ENCODE measurements at regions not wholly inside any gene's neighbourhood (a gene's known extent, or its start where the extent isn't known, plus 50 kb on each side); places are given as distances from the start of the nearest gene placed in this dataset.
A peak's percentile ranks its signal among the peaks of the same experiment; 100 is the strongest.

DNA sequence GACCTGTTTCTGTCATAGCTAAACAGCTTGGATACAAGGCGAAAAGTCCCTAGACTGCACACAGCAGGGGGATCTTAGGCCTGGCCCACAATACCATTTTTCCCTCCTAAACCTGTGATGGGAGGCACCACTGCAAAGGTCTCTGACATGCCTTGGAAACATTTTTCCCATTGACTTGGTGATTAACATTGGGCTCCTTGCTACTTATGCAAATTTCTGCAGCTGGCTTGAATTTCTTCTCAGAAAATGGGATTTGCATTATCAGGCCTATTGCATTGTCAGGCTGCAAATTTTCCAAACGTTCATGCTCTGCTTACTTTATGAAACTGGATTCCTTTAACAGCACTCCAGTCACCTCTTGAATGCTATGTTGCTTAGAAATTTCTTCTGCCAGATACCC lies 136.2 kb upstream of the TSHZ3 start:
- no peak overlapping the region for H3K4me3 ChIP-seq (ENCODE audit: low read depth, low read length)
- H2BK5ac ChIP-seq (ENCODE audit: low read depth, low read length, poor library complexity) = no peak overlapping the region
- no peak overlapping the region for H3K9ac ChIP-seq (ENCODE audit: low read length)
- no peak for DNase-seq
- no peak overlapping the region for H3K23ac ChIP-seq (ENCODE audit: low read length)
- H3K27me3 ChIP-seq (ENCODE audit: insufficient read depth, low read length) = no peaks in the 10 kb centered on the region
- no peak overlapping the region for H2BK12ac ChIP-seq (ENCODE audit: low read length)
- H3K79me1 ChIP-seq (ENCODE audit: low read length) = no peaks in the 10 kb centered on the region
- WGBS (ENCODE audit: extremely low coverage, insufficient coverage, insufficient read length) = no CpG with 5 or more reads among the region's 2 CpGs
- H3K4me2 ChIP-seq (ENCODE audit: low read length) = no peak overlapping the region
- H4K8ac ChIP-seq (ENCODE audit: low read depth, low read length) = no peak overlapping the region
- H2AFZ ChIP-seq (ENCODE audit: insufficient read depth, low read length, poor library complexity) = no peak overlapping the region
- H3K4me1 ChIP-seq (ENCODE audit: control insufficient read depth in 1 of 2, insufficient read depth in 2 of 2, low read length in 2 of 2) = no peaks in the 10 kb centered on the region
- H4K91ac ChIP-seq (ENCODE audit: low read depth, low read length) = no peak overlapping the region
- H3K9me3 ChIP-seq (ENCODE audit: insufficient read depth, low read depth, low read length) = peaks cover 12% of the 10 kb centered on the region
- no peak overlapping the region for H3K18ac ChIP-seq (ENCODE audit: low read length)
- no peak overlapping the region for H3K14ac ChIP-seq (ENCODE audit: low read length)
- no peak overlapping the region for H2AK5ac ChIP-seq (ENCODE audit: low read length)
- no peak overlapping the region for H3K27ac ChIP-seq (ENCODE audit: low read depth, low read length)
- H3K79me2 ChIP-seq (ENCODE audit: control insufficient read depth, insufficient read depth, low read length, poor library complexity) = no peaks in the 10 kb centered on the region
- H4K12ac ChIP-seq (ENCODE audit: low read depth, low read length) = no peak overlapping the region
- H2BK120ac ChIP-seq (ENCODE audit: insufficient read depth, low read length, poor library complexity) = no peak overlapping the region
- H3K4ac ChIP-seq (ENCODE audit: low read depth, low read length) = no peak overlapping the region
- H3K36me3 ChIP-seq (ENCODE audit: control insufficient read depth in 1 of 2, insufficient read depth in 2 of 2, low read length in 2 of 2) = no peaks in the 10 kb centered on the region

DNA sequence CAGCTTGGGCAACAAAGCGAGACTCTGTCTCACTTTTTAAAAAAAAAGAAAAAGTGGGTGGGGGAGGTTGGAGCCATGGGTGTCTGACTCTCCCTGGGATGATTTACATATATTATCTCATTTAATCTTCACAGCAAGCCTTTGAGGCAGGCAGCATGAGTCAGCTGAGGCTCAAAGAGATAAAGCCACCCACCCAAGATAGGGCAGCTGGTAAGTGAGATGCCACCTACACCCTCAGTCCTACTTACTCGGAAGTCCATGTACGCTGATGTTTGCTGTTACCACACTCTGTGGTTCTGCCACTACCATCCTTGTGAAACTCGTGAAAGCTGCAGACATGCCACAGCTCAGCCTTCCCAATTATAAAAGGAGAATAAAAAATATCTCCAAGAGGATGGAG lies 142.0 kb upstream of the TSHZ3 start:
- Histone ChIP-seq H3K23ac (ENCODE audit: low read length) (peak overlapping the region; percentile 46), H3K9me3 (ENCODE audit: insufficient read depth, low read depth, low read length) (peaks cover 4% of the 10 kb centered on the region), H4K8ac (ENCODE audit: low read depth, low read length) (no peak overlapping the region), H3K27me3 (ENCODE audit: insufficient read depth, low read length) (no peaks in the 10 kb centered on the region), H3K79me2 (ENCODE audit: control insufficient read depth, insufficient read depth, low read length, poor library complexity) (no peaks in the 10 kb centered on the region), H3K79me1 (ENCODE audit: low read length) (no peaks in the 10 kb centered on the region), H3K4ac (ENCODE audit: low read depth, low read length) (no peak overlapping the region), H4K91ac (ENCODE audit: low read depth, low read length) (no peak overlapping the region), H3K9ac (ENCODE audit: low read length) (no peak overlapping the region), H3K14ac (ENCODE audit: low read length) (no peak overlapping the region), H3K4me2 (ENCODE audit: low read length) (no peak overlapping the region), H2BK12ac (ENCODE audit: low read length) (no peak overlapping the region), H3K4me1 (ENCODE audit: control insufficient read depth in 1 of 2, insufficient read depth in 2 of 2, low read length in 2 of 2) (no peaks in the 10 kb centered on the region), H3K18ac (ENCODE audit: low read length) (no peak overlapping the region), H3K27ac (ENCODE audit: low read depth, low read length) (no peak overlapping the region), H3K36me3 (ENCODE audit: control insufficient read depth in 1 of 2, insufficient read depth in 2 of 2, low read length in 2 of 2) (no peaks in the 10 kb centered on the region), H3K4me3 (ENCODE audit: low read depth, low read length) (no peak overlapping the region), H2BK120ac (ENCODE audit: insufficient read depth, low read length, poor library complexity) (no peak overlapping the region), H2AFZ (ENCODE audit: insufficient read depth, low read length, poor library complexity) (no peak overlapping the region), H2AK5ac (ENCODE audit: low read length) (no peak overlapping the region), H2BK5ac (ENCODE audit: low read depth, low read length, poor library complexity) (no peak overlapping the region), H4K12ac (ENCODE audit: low read depth, low read length) (no peak overlapping the region)
- no CpG with 5 or more reads among the region's 4 CpGs for WGBS (ENCODE audit: extremely low coverage, insufficient coverage, insufficient read length)
- DNase-seq = no peak

DNA sequence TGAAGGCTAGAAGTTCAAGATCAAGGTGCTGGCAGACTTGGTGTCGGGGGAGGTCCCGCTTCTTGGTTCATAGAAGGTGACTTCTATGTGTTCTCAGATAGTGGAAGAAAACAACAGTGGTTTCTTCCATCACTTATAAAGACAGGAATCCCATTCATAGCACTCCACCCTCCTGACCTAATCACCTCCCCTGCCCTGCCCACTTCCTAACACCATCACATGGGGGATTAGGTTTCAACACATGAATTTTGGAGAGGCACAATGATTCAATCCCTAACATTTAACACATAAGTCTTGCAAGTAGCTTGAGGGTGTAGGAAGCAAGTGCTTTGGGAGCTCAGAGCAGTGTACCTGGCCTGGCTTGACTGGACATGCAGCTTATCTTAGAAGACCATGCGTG lies 142.8 kb upstream of the TSHZ3 start:
- H4K8ac ChIP-seq (ENCODE audit: low read depth, low read length) = no peak overlapping the region
- H3K27me3 ChIP-seq (ENCODE audit: insufficient read depth, low read length) = no peaks in the 10 kb centered on the region
- H3K23ac ChIP-seq (ENCODE audit: low read length) = no peak overlapping the region

DNA sequence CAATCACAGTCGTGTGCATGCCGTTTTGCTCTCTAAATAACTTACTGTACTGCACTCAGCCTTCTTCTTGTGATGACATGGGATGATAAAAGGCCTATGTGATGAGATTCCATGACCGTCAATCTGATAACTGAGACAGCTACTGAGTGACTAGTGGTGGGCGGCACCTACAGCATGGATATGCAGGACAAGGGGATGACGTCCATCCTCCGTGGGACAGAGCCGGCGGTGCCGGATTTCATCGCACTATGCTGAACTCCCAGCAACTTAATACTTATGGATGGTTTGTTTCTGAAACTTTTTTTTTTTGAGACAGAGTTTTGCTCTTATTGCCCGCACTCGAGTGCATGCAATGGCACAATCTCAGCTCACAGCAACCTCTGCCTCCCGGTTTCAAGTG lies 146.8 kb upstream of the TSHZ3 start:
- WGBS (ENCODE audit: extremely low coverage, insufficient coverage, insufficient read length) = no CpG with 5 or more reads among the region's 13 CpGs
- H3K27ac ChIP-seq (ENCODE audit: low read depth, low read length) = no peak overlapping the region
- H3K79me1 ChIP-seq (ENCODE audit: low read length) = no peaks in the 10 kb centered on the region
- no peaks in the 10 kb centered on the region for H3K4me1 ChIP-seq (ENCODE audit: control insufficient read depth in 1 of 2, insufficient read depth in 2 of 2, low read length in 2 of 2)
- no peaks in the 10 kb centered on the region for H3K36me3 ChIP-seq (ENCODE audit: control insufficient read depth in 1 of 2, insufficient read depth in 2 of 2, low read length in 2 of 2)
- H2AK5ac ChIP-seq (ENCODE audit: low read length) = no peak overlapping the region
- H4K91ac ChIP-seq (ENCODE audit: low read depth, low read length) = no peak overlapping the region
- no peak overlapping the region for H3K4me3 ChIP-seq (ENCODE audit: low read depth, low read length)
- H3K9me3 ChIP-seq (ENCODE audit: insufficient read depth, low read depth, low read length) = no peaks in the 10 kb centered on the region
- no peak overlapping the region for H2BK120ac ChIP-seq (ENCODE audit: insufficient read depth, low read length, poor library complexity)
- no peak overlapping the region for H2AFZ ChIP-seq (ENCODE audit: insufficient read depth, low read length, poor library complexity)
- no peak overlapping the region for H3K9ac ChIP-seq (ENCODE audit: low read length)
- H2BK5ac ChIP-seq (ENCODE audit: low read depth, low read length, poor library complexity) = no peak overlapping the region
- no peak overlapping the region for H3K4ac ChIP-seq (ENCODE audit: low read depth, low read length)
- no peak overlapping the region for H3K14ac ChIP-seq (ENCODE audit: low read length)
- no peaks in the 10 kb centered on the region for H3K79me2 ChIP-seq (ENCODE audit: control insufficient read depth, insufficient read depth, low read length, poor library complexity)
- no peak overlapping the region for H2BK12ac ChIP-seq (ENCODE audit: low read length)
- H3K18ac ChIP-seq (ENCODE audit: low read length) = no peak overlapping the region
- no peak overlapping the region for H4K8ac ChIP-seq (ENCODE audit: low read depth, low read length)
- H3K4me2 ChIP-seq (ENCODE audit: low read length) = no peak overlapping the region
- no peaks in the 10 kb centered on the region for H3K27me3 ChIP-seq (ENCODE audit: insufficient read depth, low read length)
- no peak overlapping the region for H3K23ac ChIP-seq (ENCODE audit: low read length)
- no peak overlapping the region for H4K12ac ChIP-seq (ENCODE audit: low read depth, low read length)
- peak; percentile 44 to 70 for DNase-seq

More for the DNA sequence above, 142.8 kb upstream of the TSHZ3 start:
- Histone ChIP-seq H3K4me2 (ENCODE audit: low read length) (no peak overlapping the region), H2BK120ac (ENCODE audit: insufficient read depth, low read length, poor library complexity) (no peak overlapping the region), H3K79me2 (ENCODE audit: control insufficient read depth, insufficient read depth, low read length, poor library complexity) (no peaks in the 10 kb centered on the region), H3K9me3 (ENCODE audit: insufficient read depth, low read depth, low read length) (peaks cover 1% of the 10 kb centered on the region), H4K91ac (ENCODE audit: low read depth, low read length) (no peak overlapping the region), H2AFZ (ENCODE audit: insufficient read depth, low read length, poor library complexity) (no peak overlapping the region), H3K14ac (ENCODE audit: low read length) (no peak overlapping the region), H3K4ac (ENCODE audit: low read depth, low read length) (no peak overlapping the region), H3K79me1 (ENCODE audit: low read length) (no peaks in the 10 kb centered on the region), H3K36me3 (ENCODE audit: control insufficient read depth in 1 of 2, insufficient read depth in 2 of 2, low read length in 2 of 2) (no peaks in the 10 kb centered on the region), H2AK5ac (ENCODE audit: low read length) (no peak overlapping the region), H2BK12ac (ENCODE audit: low read length) (no peak overlapping the region), H3K9ac (ENCODE audit: low read length) (no peak overlapping the region), H4K12ac (ENCODE audit: low read depth, low read length) (no peak overlapping the region), H3K4me1 (ENCODE audit: control insufficient read depth in 1 of 2, insufficient read depth in 2 of 2, low read length in 2 of 2) (no peaks in the 10 kb centered on the region), H3K27ac (ENCODE audit: low read depth, low read length) (no peak overlapping the region), H3K18ac (ENCODE audit: low read length) (no peak overlapping the region), H2BK5ac (ENCODE audit: low read depth, low read length, poor library complexity) (no peak overlapping the region), H3K4me3 (ENCODE audit: low read depth, low read length) (no peak overlapping the region)
- DNase-seq = no peak
- WGBS (ENCODE audit: extremely low coverage, insufficient coverage, insufficient read length) = no CpG with 5 or more reads among the region's 3 CpGs
